ENCODE measurements at regions not wholly inside any gene's neighbourhood (a gene's known extent, or its start where the extent isn't known, plus 50 kb on each side); places are given as distances from the start of the nearest gene placed in this dataset.

- H3K27ac ChIP-seq (ENCODE audit: insufficient read depth, low read depth, low read length) = no peak overlapping the region
- no TSS peak for BruUV-seq (replicated peaks)
- ChIA-PET POLR2A (no interaction called here), CTCF (interaction anchor here (1.1 to 1.3 kb wide), 2 partner anchors 13 to 372 kb away, joined by 4 read pairs; no protein-coding TSS in a partner anchor)
- H3K9me1 ChIP-seq (replicated peaks; ENCODE audit: control insufficient read depth, extremely low read depth, insufficient read depth, low read length) = no peaks in the 10 kb centered on the region
- no peaks in the 10 kb centered on the region for H3K9me3 ChIP-seq (replicated peaks; ENCODE audit: control insufficient read depth, insufficient read depth, low read length)
- H2AFZ ChIP-seq (ENCODE audit: low read depth, low read length) = no peak overlapping the region
- H3K4me1 ChIP-seq (ENCODE audit: control insufficient read depth, extremely low read depth, insufficient read depth, low read length) = no peaks in the 10 kb centered on the region
- no peak overlapping the region for H3K4me3 ChIP-seq (replicated peaks in 1 of 3; ENCODE audit: insufficient read depth in 1 of 3, low read depth in 1 of 3, low read length in 3 of 3)
- TF ChIP-seq GATA2 (IDR thresholded peaks at IDR 0.05; ENCODE audit: insufficient read depth, insufficient read length, low read depth, low read length) = no peak
- no peak for TF ChIP-seq MYC (IDR thresholded peaks at IDR 0.05; ENCODE audit: low read depth, low read length)
- no peak for TF ChIP-seq JUN (IDR thresholded peaks at IDR 0.05; ENCODE audit: borderline replicate concordance, insufficient read depth, insufficient read length, low read depth)
- no peak for TF ChIP-seq FOS (IDR thresholded peaks at IDR 0.05; ENCODE audit: borderline replicate concordance, insufficient read depth, low read length)
- TF ChIP-seq, protein P1, sequence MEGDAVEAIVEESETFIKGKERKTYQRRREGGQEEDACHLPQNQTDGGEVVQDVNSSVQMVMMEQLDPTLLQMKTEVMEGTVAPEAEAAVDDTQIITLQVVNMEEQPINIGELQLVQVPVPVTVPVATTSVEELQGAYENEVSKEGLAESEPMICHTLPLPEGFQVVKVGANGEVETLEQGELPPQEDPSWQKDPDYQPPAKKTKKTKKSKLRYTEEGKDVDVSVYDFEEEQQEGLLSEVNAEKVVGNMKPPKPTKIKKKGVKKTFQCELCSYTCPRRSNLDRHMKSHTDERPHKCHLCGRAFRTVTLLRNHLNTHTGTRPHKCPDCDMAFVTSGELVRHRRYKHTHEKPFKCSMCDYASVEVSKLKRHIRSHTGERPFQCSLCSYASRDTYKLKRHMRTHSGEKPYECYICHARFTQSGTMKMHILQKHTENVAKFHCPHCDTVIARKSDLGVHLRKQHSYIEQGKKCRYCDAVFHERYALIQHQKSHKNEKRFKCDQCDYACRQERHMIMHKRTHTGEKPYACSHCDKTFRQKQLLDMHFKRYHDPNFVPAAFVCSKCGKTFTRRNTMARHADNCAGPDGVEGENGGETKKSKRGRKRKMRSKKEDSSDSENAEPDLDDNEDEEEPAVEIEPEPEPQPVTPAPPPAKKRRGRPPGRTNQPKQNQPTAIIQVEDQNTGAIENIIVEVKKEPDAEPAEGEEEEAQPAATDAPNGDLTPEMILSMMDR (IDR thresholded peaks at IDR 0.05; ENCODE audit: extremely low read depth in 1 of 2, insufficient read depth in 1 of 2, low read depth in 1 of 2, low read length in 2 of 2) = no peak
- TF ChIP-seq POLR2AphosphoS5 (IDR thresholded peaks at IDR 0.05; ENCODE audit: insufficient read depth, low read depth, low read length) = no peak
- TF ChIP-seq POLR2A (IDR thresholded peaks at IDR 0.05; ENCODE audit: low read depth, low read length) = no peak
- TF ChIP-seq EZH2 (IDR thresholded peaks at IDR 0.05; ENCODE audit: borderline replicate concordance, low read depth, low read length, severe bottlenecking) = no peak
- no peak for TF ChIP-seq MAX (IDR thresholded peaks at IDR 0.05; ENCODE audit: insufficient read depth, insufficient read length)
- H4K20me1 ChIP-seq (replicated peaks; ENCODE audit: control insufficient read depth, extremely low read depth, insufficient read depth, low read length) = no peaks in the 10 kb centered on the region
- FAIRE-seq (no peak), DNase-seq (ENCODE audit: low read depth, low spot score) (no peak)
- H3K4me2 ChIP-seq (ENCODE audit: insufficient read depth, low read length) = no peak overlapping the region
- no peaks in the 10 kb centered on the region for H3K79me2 ChIP-seq (ENCODE audit: control insufficient read depth, insufficient read depth, low read length)
- intact Hi-C loops (cut with micrococcal nuclease) (no loop called here), dilution Hi-C loops (cut with MboI; ENCODE audit: extremely low pct_ligation_motif_present, low sequenced_read_pairs) (no loop called here)
- H3K27me3 ChIP-seq (ENCODE audit: control insufficient read depth in 2 of 2, insufficient read depth in 2 of 2, low read length in 2 of 2) = peaks cover 12 to 35% of the 10 kb centered on the region in 2 experiments
- H3K9ac ChIP-seq (replicated peaks; ENCODE audit: extremely low read depth, insufficient read depth, low read length) = no peak overlapping the region
- no peaks in the 10 kb centered on the region for H3K36me3 ChIP-seq (ENCODE audit: control insufficient read depth in 2 of 2, extremely low read depth in 1 of 2, insufficient read depth in 2 of 2, low read length in 2 of 2)
These were observed 86.7 kb upstream of the PAM start for GRCh38 chr5:102668220-102668932.
